ENCODE measurements at regions not wholly inside any gene's neighbourhood (a gene's known extent, or its start where the extent isn't known, plus 50 kb on each side); places are given as distances from the start of the nearest gene placed in this dataset.

DNA sequence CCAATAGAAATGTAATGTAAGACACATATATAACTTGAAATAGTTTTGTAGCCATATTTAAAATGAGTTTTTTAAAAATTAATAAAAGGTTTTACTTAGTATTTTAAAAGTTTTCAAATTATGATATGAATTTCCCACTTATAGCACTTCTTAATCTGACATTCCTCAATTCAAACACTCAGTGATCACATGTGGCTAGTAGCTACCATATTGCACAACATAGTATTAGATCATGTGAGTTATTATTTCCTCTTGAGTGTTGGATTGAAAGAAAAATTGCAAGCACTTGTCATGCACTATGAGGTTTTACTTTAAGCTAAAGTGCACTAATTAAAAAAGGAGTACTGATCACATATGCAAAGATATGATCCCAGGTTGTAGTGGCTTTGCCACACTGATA is 453.4 kb upstream of the ROBO2 start:
- TF ChIP-seq, protein P1, sequence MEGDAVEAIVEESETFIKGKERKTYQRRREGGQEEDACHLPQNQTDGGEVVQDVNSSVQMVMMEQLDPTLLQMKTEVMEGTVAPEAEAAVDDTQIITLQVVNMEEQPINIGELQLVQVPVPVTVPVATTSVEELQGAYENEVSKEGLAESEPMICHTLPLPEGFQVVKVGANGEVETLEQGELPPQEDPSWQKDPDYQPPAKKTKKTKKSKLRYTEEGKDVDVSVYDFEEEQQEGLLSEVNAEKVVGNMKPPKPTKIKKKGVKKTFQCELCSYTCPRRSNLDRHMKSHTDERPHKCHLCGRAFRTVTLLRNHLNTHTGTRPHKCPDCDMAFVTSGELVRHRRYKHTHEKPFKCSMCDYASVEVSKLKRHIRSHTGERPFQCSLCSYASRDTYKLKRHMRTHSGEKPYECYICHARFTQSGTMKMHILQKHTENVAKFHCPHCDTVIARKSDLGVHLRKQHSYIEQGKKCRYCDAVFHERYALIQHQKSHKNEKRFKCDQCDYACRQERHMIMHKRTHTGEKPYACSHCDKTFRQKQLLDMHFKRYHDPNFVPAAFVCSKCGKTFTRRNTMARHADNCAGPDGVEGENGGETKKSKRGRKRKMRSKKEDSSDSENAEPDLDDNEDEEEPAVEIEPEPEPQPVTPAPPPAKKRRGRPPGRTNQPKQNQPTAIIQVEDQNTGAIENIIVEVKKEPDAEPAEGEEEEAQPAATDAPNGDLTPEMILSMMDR (conservative IDR thresholded peaks at IDR 0.05), result no peak
- no peak for TF ChIP-seq EZH2 (IDR thresholded peaks at IDR 0.05; ENCODE audit: low read depth)

Data from PC-9 (cell line).